Dedifferentiated amniotic fluid mesenchymal stem cell (primary cell): ENCODE measurements at regions not wholly inside any gene's neighbourhood (a gene's known extent, or its start where the extent isn't known, plus 50 kb on each side); places are given as distances from the start of the nearest gene placed in this dataset.

Source experiments
- DNase-seq: peaks from one replicate; pipeline ENCODE4 v3.0.0-alpha.2; 2016; ENCODE audit errors: extremely low spot score

DNA sequence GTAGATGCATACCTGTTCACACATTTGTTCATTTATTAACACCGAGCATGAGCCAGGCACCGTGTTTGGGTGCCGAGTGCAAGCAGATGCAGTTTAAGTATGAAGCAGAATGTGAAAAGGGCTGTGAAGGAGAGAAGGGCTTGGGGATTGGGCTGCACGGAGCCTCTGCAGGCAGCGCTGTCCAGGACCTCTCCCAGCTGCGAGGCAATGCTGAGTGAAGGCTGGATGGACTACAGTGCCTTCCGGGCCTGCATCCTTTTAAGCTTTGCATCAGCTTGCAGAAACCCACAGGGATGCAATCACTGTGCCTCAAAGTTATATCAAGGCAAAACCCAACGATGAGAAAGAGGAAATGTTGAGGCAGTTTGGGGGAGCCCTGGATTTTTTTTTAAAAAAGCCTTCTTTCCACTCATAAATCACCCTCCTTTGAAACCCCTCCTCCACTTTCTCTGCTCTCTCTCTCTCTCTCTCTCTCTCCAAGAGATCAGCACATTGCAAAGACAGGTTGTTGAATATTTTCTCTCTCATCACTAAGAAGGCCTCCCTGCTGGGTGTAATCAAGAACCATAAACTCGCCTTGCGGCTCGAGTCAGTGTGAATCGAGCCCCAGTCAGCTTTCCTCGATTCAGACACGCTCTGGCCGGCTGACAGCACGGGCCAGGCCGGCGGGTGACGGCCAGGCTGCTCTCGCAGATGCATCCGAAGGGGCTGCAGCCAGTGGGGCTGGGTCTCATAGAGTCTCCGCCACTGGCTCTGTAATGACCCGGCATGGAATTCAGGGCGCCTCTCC lies 89.2 kb upstream of the POU3F1 start:
- DNase-seq: no peak

GRCh38 chr1:38134294-38134755 lies 87.7 kb upstream of the POU3F1 start:
- no peak for DNase-seq

DNA sequence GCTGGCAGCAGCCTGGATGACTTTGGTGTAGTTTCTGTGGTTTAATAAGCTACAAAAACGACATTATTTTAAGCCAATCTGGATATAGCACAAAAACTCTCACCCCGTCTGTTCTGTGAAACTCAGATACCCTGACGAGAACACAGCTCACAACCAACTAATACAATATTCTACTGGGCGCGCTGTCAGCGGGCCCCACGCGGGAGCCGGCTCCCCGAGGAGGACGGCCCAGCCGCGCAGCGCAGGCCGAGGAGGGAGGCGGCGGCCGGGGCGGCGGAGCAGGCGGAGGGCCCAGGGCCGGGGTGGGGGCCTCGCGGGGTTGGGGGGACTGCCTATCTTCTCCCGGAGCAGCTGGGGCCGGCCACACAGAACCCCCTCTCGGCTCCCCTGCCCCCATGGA lies 87.2 kb upstream of the POU3F1 start:
- no peak for DNase-seq

- no peak for DNase-seq
Measured at GRCh38 chr1:38133304-38133703, 86.7 kb upstream of the POU3F1 start.

GRCh38 chr1:38132681-38133080 lies 86.1 kb upstream of the POU3F1 start:
- DNase-seq: no peak

DNA sequence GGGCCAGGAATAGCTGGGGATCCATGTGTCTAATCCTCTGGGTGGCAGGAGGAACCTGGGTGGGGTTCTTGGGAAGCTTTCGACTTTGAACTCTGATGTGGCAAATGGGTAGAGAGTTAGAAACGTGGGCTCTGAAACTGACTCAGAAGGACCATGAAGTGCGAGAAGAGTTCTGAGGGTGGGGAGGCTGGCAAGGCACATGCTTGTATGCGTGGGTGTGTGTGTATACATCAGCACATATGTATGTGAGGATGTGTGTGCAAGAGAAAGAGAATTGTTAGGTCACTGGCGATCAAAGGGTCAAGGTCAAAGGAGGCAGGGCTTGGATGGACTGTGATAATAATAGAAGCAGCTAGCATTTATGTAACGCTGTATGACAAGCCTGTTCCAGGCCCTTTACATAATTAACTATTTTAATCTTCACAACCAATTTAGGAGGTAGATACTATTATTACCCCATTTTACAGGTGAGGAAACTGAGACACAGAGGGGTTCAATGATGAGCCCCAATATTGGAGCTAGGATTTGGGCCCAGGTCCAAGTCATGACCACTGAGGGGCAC lies 84.5 kb upstream of the POU3F1 start:
- DNase-seq: no peak

DNA sequence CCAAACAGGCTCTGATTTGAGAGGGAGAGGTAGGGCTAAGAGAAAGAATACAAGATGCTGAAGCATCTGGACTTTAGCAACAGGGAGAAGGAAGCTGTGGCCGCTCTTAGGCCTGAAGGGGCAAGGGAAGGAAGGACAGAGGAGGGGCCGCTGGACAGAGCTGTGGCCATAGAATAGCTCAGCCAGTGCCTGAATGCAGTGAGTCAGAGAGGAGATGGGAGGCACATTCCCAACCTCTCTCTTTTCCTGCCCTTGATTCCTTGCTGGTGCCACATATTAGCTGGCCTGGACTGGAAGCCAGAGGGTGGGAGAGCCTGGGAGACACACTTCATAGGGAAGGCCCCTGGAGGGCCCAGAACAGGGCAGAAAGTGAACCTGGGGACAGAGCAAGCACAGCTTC lies 83.4 kb upstream of the POU3F1 start:
- no peak for DNase-seq

DNA sequence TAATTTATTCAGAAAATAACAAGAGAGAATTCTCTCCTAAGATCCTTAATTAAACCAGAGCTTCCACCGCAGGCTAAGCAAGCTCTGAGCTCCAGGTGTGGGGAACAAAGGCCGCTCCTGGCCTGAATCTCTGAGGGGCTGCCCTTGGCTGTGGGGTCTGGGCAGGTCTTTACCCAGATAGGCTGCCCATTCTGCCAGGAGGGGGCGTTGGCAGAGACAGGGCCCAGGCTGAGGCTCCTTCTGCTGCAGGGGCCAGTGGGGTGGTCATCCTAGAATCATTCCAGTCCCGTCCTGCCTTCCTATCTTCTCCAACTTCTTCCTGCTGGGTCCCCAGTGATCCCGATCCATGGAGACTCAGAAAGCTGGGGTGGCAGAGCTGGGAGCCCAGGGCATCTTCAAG lies 82.9 kb upstream of the POU3F1 start:
- DNase-seq: no peak

GRCh38 chr1:38128926-38129453 lies 82.4 kb upstream of the POU3F1 start:
- DNase-seq: no peak

GRCh38 chr1:38128511-38128910 lies 81.9 kb upstream of the POU3F1 start:
- DNase-seq: no peak

DNA sequence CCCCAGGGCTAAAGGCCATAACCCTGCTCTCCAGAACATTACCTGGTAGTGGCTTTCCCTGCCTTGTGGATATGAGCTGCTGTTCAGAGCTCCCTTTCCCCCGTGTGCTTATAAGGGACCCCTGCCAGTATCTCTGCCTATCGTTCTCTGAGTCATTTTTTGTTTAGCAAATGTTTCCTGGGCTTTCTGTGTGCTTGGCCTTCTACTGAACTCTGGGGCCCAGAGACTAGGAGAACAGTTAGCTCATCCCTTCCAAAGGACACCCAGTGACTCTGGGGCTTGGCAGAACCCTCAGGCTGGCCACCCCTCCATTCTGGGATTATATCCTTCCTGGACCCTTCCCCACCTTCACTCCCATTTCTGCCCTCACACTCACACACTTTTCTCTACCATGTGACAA lies 80.8 kb upstream of the POU3F1 start:
- DNase-seq: no peak

GRCh38 chr1:38126970-38127369 lies 80.4 kb upstream of the POU3F1 start:
- DNase-seq: no peak

DNA sequence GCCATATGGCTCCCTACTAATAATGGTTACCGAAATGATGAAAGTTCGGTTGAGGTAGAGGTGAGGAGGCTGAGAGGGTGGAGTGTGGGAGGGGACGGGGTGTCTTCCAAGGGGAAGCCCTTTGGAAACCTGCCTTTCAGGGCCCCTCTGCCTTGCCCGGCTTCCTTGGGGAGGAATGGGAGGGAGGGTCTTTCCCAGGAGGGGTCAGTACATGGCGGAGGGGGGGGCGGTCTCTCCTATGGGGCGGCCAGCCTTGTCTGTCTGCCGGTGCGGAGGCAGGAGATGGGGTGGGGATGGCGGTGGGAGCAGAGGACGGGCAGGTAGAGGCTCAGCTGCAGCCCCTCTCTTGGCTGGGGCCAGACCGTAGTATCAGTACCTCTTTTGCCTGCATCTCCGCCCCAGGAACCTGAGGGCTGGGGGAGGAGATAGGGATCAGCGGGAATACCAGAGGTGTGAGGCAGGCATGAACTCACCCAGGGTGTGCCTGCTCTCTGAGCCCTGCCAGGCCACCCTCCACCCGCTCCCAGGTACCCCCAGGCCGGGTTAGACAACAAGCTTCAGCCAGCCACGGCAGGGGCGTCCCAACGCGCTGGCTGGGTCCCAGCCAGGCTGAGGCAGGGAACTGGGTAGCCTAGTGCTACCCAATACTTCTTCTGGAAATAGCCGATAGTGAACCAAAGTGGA lies 79.4 kb upstream of the POU3F1 start:
- DNase-seq: no peak

- DNase-seq: no peak
Measured at GRCh38 chr1:38125016-38125415, 78.4 kb upstream of the POU3F1 start.

DNA sequence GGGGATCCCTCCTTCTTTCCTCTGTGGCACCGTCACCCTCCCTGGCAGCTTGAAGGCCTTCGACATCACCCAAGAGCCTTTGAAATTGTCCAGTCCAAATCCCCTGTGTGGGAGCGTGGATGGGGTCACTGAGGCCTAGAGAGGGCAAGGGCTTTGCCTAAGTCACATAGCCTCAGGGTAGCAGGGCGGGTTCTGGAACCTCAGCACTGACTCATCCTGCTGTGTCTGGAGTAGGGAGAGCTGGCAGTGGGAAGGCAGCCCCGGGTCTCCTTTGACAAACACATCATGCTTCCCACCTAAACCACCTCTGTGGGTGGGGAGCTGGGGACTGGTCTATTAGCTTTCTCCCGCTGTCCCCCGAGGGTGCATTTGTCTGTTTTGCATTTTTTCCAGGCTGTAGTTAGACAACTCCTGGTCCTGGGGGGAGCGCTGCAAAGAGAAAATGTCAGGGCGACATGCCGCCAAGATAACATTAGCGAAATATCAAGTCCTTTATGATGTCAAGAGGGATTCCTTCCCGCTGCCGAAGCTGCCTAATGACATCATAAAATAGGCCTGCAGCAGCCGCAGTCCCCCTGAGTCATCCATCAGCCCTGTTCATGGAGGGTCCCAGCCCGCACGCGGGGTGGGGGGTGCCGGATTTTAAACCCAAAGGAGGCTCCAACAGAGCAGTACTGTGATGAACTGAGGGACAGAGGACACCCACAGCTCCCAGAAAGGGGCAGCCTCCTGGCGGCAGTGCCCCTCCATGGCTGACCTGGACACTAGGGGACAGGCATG lies 77.0 kb upstream of the POU3F1 start:
- no peak for DNase-seq

- no peak for DNase-seq
Measured at GRCh38 chr1:38121231-38121680, 74.7 kb upstream of the POU3F1 start.

- no peak for DNase-seq
Measured at GRCh38 chr1:38120552-38121230, 74.1 kb upstream of the POU3F1 start.

DNA sequence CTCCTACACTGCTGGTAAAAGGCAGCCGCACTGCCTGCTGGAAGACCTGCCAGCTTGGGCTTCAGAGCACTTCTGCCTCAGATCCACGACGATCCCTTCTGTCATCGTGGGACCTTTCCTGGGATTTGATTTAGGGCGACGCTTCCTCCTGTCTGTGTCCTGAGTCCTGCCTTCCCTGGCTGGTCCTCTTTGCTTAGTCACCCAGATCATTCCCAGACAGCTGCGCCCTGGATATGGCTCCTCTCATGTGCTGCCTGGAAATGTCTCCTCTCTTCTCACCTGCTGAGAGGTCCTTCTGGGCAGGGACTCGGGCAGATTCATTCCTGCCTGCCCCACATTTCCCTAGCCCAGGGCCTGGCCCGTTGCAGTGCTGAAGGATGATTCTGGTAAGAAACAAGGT lies 72.4 kb upstream of the POU3F1 start:
- DNase-seq: no peak

DNA sequence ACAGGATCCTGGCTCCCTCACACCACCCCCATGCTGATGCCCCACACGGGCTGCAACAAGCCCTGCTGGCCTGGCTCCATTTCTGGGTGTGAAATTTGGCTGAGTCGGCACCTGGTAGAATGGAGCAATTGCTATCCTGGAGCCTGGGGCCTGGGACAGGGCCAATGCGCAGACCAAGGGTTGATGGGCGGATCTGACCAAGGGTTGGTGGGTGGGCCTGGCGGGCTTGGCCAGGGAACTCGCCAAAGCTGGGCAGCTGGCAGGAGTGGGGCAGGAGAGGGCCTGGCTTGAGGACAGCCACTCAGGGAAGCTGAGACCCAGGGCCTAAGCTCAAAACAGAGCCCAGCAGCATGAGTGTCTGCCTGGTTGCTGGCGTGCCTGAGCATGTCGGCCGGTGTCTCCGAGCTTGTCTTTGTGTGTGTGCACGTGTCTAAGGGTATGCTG lies 70.9 kb upstream of the POU3F1 start:
- no peak for DNase-seq

DNA sequence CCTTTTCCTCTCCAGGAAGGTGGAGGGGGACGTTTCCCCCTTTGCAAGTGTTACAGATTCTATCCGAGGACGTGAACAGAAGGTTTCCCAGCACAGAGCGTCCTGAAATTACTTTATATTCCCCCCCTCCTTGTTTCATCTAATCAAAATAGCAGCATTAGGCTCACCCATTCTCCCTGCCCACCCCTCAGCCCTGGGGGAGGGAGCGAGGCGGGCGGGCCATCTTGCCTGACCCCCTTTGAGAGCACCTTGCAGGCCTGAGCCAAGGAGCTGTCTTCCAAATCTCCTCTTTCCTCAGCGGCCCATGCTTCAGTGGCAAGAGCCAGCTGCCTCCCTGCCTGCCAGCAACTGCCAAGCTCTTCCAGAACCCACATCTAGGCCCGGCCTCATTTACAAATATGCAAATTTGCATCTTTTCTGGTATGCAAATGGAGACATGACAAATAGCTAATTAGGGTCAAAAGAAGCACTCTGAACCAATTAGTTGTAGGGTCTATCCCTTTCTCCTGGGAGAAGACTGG lies 69.1 kb upstream of the POU3F1 start:
- no peak for DNase-seq

DNA sequence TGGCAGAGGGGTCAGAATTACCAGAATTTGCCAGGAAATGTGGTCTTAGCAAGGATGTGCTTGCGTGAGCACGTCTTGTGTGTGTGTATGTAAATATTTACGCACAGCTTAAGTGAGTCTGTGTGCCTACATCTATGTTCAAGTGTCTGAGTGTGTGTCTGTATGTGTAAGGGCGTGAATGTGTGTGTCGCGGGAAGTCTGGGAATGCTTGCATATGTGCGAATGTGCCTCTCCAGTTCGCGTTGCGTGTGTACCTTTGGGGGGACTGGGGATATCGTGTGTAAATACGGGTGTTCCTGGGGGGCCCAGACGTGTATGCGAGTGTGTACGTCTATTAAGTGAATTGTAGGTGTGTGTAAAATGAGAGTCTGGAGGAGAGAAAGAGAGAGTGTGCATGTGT lies 68.6 kb upstream of the POU3F1 start:
- DNase-seq: no peak
